IPS-18a (cell line): ENCODE measurements at regions not wholly inside any gene's neighbourhood (a gene's known extent, or its start where the extent isn't known, plus 50 kb on each side); places are given as distances from the start of the nearest gene placed in this dataset.
"Not testable (repeated sequence)": the region's sequence is repeated elsewhere in the genome, so short reads cannot be mapped to it uniquely, and the experiment has no call there.

ENCODE experiments used
- H3K27ac ChIP-seq: one replicate; pipeline ENCODE4 v1.5.1; 2013; ENCODE audit warnings: low read length
- H3K27me3 ChIP-seq: one replicate; pipeline ENCODE4 v1.6.1; 2013; ENCODE audit warnings: mild to moderate bottlenecking, low read length; ENCODE audit not compliant: control insufficient read depth, insufficient read depth
- H3K36me3 ChIP-seq: one replicate; pipeline ENCODE4 v1.6.1; 2013; ENCODE audit warnings: low read depth, low read length; ENCODE audit not compliant: control insufficient read depth
- H3K4me1 ChIP-seq: one replicate; pipeline ENCODE4 v1.6.1; 2013; ENCODE audit warnings: low read depth, low read length; ENCODE audit not compliant: control insufficient read depth
- H3K4me3 ChIP-seq: one replicate; pipeline ENCODE4 v1.5.1; 2013; ENCODE audit warnings: low read length
- H3K9ac ChIP-seq: one replicate; pipeline ENCODE4 v1.6.1; 2013; ENCODE audit warnings: mild to moderate bottlenecking, low read length, moderate library complexity
- H3K9me3 ChIP-seq: one replicate; pipeline ENCODE4 v1.6.1; 2013; ENCODE audit warnings: low read depth, low read length; ENCODE audit not compliant: control insufficient read depth

DNA sequence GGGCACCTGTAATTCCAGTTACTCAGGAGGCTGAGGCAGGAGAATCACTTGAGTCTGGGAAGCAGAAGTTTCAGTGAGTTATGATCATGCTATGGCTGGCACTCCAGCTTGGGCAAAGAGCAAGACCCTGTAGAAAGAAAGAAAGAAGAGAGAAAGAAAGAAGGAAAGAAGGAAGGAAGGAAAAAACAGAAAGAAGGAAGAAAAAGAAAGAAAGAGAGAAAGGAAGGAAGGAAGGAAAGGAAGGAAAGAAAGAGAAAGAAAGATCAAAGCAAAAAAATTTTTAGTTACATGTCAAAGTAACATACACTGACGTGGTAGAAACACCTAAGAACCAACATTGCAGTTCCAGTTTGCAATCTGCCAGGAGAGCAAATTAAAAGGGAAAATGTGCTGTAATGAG, 73.8 kb upstream of the JCAD start:
- Histone ChIP-seq H3K27me3 (no peaks in the 10 kb centered on the region), H3K4me1 (no peaks in the 10 kb centered on the region), H3K9ac (no peak overlapping the region), H3K27ac (no peak overlapping the region), H3K9me3 (no peaks in the 10 kb centered on the region), H3K36me3 (no peaks in the 10 kb centered on the region), H3K4me3 (no peak overlapping the region)

DNA sequence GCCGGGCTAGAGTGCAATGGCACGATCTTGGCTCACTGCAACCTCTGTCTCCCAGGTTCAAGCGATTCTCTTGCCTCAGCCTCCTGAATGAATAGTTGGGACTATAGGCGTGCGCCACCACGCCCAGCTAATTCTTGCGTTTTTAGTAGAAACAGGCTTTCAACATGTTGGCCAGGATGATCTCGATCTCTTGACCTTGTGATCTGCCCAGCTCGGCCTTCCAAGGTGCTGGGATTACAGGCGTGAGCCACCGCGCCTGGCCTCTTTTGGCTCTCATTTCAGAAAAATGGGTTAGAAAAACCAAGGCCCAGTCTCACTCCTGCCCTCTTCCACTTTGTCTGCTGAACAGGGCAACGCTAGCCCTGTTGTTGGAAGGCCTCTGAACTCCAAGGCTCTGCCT, 72.0 kb upstream of the JCAD start:
- not testable (repeated sequence) for H3K36me3 ChIP-seq, H3K27ac ChIP-seq, H3K27me3 ChIP-seq, H3K4me1 ChIP-seq, H3K9ac ChIP-seq, H3K9me3 ChIP-seq, H3K4me3 ChIP-seq

DNA sequence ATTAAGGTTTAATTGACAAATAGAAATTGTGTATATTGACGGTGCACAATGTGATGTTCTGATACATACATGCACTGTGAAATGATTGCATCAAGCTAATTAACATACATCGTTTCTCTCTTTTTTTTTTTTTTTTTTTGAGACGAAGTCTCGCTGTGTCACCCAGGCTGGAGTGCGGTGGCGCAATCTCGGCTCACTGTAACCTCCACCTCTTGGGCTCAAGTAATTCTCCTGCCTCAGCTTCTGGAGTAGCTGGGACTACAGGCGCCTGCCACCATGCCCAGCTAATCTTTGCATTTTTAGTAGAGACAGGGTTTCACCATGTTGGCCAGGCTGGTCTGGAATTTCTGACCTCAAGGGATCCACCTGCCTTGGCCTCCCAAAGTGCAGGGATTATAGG, 69.9 kb upstream of the JCAD start:
- not testable (repeated sequence) for H3K4me3 ChIP-seq, H3K27ac ChIP-seq, H3K27me3 ChIP-seq, H3K36me3 ChIP-seq, H3K4me1 ChIP-seq, H3K9me3 ChIP-seq, H3K9ac ChIP-seq

DNA sequence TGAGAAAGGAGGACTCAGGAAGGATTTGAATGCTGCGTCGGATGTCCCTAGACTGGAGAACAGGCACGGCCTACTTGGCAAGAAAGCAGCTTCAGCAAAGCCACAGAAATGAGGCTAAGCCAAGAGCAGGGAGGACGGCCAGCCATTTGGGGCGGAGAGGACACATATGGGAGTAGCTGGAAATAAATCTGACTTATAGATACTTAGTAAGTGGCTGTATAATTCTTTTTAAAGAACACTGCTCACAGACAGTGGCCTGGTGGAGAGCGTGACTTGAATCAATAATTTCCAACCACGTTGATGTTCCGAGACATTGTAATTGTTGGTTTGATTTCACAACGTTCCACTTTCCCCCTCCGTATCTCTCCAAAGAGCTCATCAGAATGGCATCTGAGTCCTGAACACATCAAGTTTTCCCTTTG, 67.7 kb upstream of the JCAD start:
- Histone ChIP-seq H3K9ac (no peak overlapping the region), H3K27ac (no peak overlapping the region), H3K9me3 (no peaks in the 10 kb centered on the region), H3K4me1 (no peaks in the 10 kb centered on the region), H3K27me3 (no peaks in the 10 kb centered on the region), H3K4me3 (no peak overlapping the region), H3K36me3 (no peaks in the 10 kb centered on the region)

GRCh38 chr10:30125496-30125895, 66.1 kb upstream of the JCAD start:
- H3K9ac ChIP-seq = no peak overlapping the region
- H3K36me3 ChIP-seq = no peaks in the 10 kb centered on the region
- no peak overlapping the region for H3K27ac ChIP-seq
- H3K4me3 ChIP-seq = no peak overlapping the region
- no peaks in the 10 kb centered on the region for H3K9me3 ChIP-seq
- H3K4me1 ChIP-seq = no peaks in the 10 kb centered on the region
- no peaks in the 10 kb centered on the region for H3K27me3 ChIP-seq

DNA sequence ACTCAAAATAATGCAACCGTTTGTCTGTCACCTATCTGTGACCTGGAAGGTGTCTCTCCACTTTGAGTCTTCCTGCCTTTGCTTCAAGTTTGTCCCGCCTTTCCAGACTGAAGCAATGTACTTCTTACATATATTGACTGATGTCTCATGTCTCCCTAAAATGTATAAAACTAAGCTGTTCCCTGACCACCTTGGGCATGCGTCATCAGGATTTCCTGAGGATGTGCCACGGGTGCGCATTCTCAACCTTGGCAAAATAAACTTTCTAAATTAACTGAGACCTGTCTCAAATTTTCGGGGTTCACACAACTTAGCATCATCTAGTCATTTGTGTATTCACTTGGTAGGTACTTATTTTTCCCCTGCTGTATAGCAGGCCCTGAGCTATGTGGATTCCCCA, 65.3 kb upstream of the JCAD start:
- H3K9ac ChIP-seq = no peak overlapping the region
- H3K4me3 ChIP-seq = no peak overlapping the region
- H3K36me3 ChIP-seq = no peaks in the 10 kb centered on the region
- no peak overlapping the region for H3K27ac ChIP-seq
- no peaks in the 10 kb centered on the region for H3K9me3 ChIP-seq
- H3K4me1 ChIP-seq = no peaks in the 10 kb centered on the region
- H3K27me3 ChIP-seq = no peaks in the 10 kb centered on the region

GRCh38 chr10:30121401-30121800, 62.0 kb upstream of the JCAD start:
- H3K9ac ChIP-seq = no peak overlapping the region
- no peaks in the 10 kb centered on the region for H3K4me1 ChIP-seq
- H3K9me3 ChIP-seq = no peaks in the 10 kb centered on the region
- H3K4me3 ChIP-seq = no peak overlapping the region
- H3K36me3 ChIP-seq = no peaks in the 10 kb centered on the region
- no peaks in the 10 kb centered on the region for H3K27me3 ChIP-seq
- H3K27ac ChIP-seq = no peak overlapping the region

DNA sequence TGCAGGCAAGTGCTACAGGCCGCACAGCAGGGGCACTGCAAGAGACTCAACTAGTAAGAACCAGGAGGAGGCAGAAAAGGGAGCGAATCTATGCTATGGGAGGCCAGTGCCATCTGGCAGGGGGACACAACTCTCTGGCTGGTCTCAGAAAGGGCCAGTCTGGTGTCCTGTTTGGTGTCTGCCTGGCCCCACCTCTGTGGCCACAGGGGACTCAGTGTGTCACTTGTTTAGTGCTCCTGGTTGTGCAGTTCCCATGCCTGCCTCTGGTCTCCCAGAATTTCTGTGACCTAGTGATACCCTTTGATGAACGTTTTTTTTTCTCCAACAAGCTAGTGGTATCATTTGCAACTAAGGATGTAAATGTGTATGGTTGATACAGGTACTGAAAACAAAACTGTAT, 59.2 kb upstream of the JCAD start:
- H3K27ac ChIP-seq = no peak overlapping the region
- peaks cover 8% of the 10 kb centered on the region for H3K4me1 ChIP-seq
- no peaks in the 10 kb centered on the region for H3K36me3 ChIP-seq
- H3K27me3 ChIP-seq = no peaks in the 10 kb centered on the region
- no peak overlapping the region for H3K9ac ChIP-seq
- no peak overlapping the region for H3K4me3 ChIP-seq
- no peaks in the 10 kb centered on the region for H3K9me3 ChIP-seq

GRCh38 chr10:30117812-30118501, 58.6 kb upstream of the JCAD start:
- Histone ChIP-seq H3K36me3 (no peaks in the 10 kb centered on the region), H3K4me1 (peaks cover 8% of the 10 kb centered on the region), H3K4me3 (no peak overlapping the region), H3K9me3 (no peaks in the 10 kb centered on the region), H3K27ac (no peak overlapping the region), H3K9ac (no peak overlapping the region), H3K27me3 (no peaks in the 10 kb centered on the region)

GRCh38 chr10:30116041-30116491, 56.7 kb upstream of the JCAD start:
- Histone ChIP-seq H3K27me3 (no peaks in the 10 kb centered on the region), H3K4me3 (no peak overlapping the region), H3K9ac (no peak overlapping the region), H3K4me1 (peaks cover 8% of the 10 kb centered on the region), H3K36me3 (no peaks in the 10 kb centered on the region), H3K9me3 (no peaks in the 10 kb centered on the region), H3K27ac (no peak overlapping the region)

DNA sequence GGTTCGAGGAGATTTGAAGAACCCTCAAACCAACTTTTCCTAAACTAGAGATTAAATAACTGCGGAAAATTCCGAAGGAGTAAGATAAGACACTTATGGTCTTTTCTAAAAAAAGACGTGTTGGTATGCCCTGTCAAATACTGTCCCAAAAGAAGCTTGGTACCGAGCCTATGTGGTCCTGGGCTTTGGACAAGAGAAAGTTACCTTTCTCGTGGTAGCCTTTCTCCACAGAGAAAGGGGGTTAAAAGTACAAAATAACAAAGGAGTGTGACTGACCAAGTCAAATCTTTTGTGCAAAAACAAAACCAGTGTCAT, 56.2 kb upstream of the JCAD start:
- Histone ChIP-seq H3K27ac (no peak overlapping the region), H3K9me3 (no peaks in the 10 kb centered on the region), H3K27me3 (no peaks in the 10 kb centered on the region), H3K4me1 (peaks cover 8% of the 10 kb centered on the region), H3K36me3 (no peaks in the 10 kb centered on the region), H3K4me3 (no peak overlapping the region), H3K9ac (no peak overlapping the region)

DNA sequence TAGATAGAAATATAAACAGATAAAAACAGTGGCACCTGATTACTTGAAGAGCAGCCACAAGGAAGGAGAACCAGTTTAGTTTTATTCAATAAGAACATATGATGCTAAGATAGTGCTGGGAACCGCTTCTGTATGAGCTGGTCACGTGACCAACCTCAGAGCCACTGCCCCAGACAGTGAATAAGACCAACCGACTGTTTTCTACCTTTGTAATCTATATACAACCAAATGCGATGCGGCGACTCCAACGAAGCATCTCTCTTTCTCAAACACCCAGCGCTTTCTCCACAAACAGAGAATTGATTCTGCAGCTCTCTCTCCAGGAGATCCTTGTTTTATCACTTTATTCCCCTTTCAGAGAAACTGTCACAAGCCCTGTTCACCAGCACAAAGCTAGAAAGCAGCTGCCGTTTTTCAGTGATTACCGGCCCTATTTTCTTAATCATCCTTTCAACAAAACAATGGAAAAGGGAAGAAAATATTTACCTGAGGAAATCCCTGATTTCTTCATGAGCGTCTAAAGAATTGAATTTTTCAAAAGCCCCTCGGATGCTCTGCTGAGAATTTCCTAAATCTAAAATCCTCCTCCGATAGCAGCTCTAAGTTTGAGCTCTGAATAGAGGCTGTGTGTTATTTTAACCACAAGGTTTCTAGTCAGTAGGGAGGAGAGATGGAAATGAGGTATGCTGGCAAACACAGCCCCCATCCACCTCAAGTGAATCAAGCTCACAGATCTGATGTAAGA, 55.7 kb upstream of the JCAD start:
- no peaks in the 10 kb centered on the region for H3K9me3 ChIP-seq
- peak overlapping the region; percentile 30 for H3K4me3 ChIP-seq
- peak overlapping the region; percentile 7 for H3K9ac ChIP-seq
- no peaks in the 10 kb centered on the region for H3K36me3 ChIP-seq
- H3K4me1 ChIP-seq = peaks cover 8% of the 10 kb centered on the region
- H3K27me3 ChIP-seq = no peaks in the 10 kb centered on the region
- no peak overlapping the region for H3K27ac ChIP-seq
